ENCODE measurements at regions not wholly inside any gene's neighbourhood (a gene's known extent, or its start where the extent isn't known, plus 50 kb on each side); places are given as distances from the start of the nearest gene placed in this dataset.

DNA sequence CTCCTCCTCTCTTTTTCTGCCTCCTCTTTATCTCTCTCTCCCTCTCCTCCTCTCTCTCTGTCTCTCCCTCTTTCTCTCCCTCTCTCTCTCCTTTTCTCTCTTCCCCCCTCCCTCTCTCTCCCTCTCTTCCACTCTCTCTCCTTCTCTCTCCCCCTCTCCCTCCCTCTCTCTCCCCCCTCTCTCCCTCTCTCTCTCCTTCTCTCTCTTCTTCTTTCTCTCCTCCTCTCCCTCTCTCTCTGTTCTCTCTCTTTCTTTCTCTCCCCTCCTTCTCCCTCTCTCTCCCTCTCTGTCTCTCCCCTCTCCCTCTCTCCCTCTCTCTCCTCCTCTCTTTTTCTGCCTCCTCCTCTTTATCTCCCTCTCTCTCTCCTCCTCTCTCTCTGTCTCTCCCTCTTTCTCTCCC is 197.4 kb downstream of the UQCRFS1 start:
- TF ChIP-seq CTCF (conservative IDR thresholded peaks at IDR 0.05) (no peak), EZH2 (IDR thresholded peaks at IDR 0.05; ENCODE audit: low read depth) (no peak)

Measured in PC-9 (cell line).